Gastrocnemius medialis (tissue), 4 donors: ENCODE measurements at regions not wholly inside any gene's neighbourhood (a gene's known extent, or its start where the extent isn't known, plus 50 kb on each side); places are given as distances from the start of the nearest gene placed in this dataset.

Experiments used
- CTCF ChIP-seq, 5 experiments: fragments of 450-650 bp in 3 of 5; fragments of 200-600 bp in 2 of 5; sonication (generic) in 2 of 5; IDR thresholded peaks in 4 of 5; conservative IDR thresholded peaks in 1 of 5; 1 replicate in 4 of 5; 2 replicates in 1 of 5; pipeline ENCODE4 v1.5.1; 2016 to 2019; ENCODE audit warnings: antibody characterized with exemption in 5 of 5, mild to moderate bottlenecking in 3 of 5, moderate library complexity in 3 of 5
- POLR2A ChIP-seq, 2 donors: fragments of 450-650 bp; IDR thresholded peaks; one replicate each; pipeline ENCODE4 v1.6.1; 2017; ENCODE audit warnings: antibody characterized with exemption in 2 of 2, mild to moderate bottlenecking in 2 of 2, moderate library complexity in 2 of 2

- no peak for TF ChIP-seq CTCF (IDR thresholded peaks at IDR 0.05 in 4 of 5, conservative IDR thresholded peaks at IDR 0.05 in 1 of 5)
- no peak for TF ChIP-seq POLR2A (IDR thresholded peaks at IDR 0.05)
These were observed 337.0 kb upstream of the PLXNA2 start for GRCh38 chr1:208581209-208581608.
